Natural killer cell (primary cell): ENCODE measurements at regions not wholly inside any gene's neighbourhood (a gene's known extent, or its start where the extent isn't known, plus 50 kb on each side); places are given as distances from the start of the nearest gene placed in this dataset.

Experiments
- ATAC-seq, 3 donors: fragments of 150-1000 bp in 2 of 3; fragments of 200-7000 bp in 1 of 3; cut with Tn5 transposase; 1 replicate in 1 of 3; 2 replicates in 2 of 3; pipeline ENCODE4 v1.10.0; 2021; ENCODE audit warnings: mild to moderate bottlenecking in 2 of 3, moderate library complexity in 2 of 3
- DNase-seq, 2 donors: peaks; one replicate each; pipeline versions ENCODE4 v3.0.0 to v3.0.0-alpha.2; 2013 to 2021; ENCODE audit warnings: mixed read lengths in 1 of 2
- H3K27ac ChIP-seq: one replicate; pipeline ENCODE4 v1.5.1; 2013; ENCODE audit warnings: mild to moderate bottlenecking, low read length
- H3K27me3 ChIP-seq: one replicate; pipeline ENCODE4 v1.6.1; 2013; ENCODE audit warnings: low read length; ENCODE audit not compliant: control insufficient read depth, insufficient read depth
- H3K36me3 ChIP-seq: one replicate; pipeline ENCODE4 v1.6.1; 2013; ENCODE audit warnings: low read length; ENCODE audit not compliant: control insufficient read depth, insufficient read depth
- H3K4me1 ChIP-seq: one replicate; pipeline ENCODE4 v1.6.1; 2013; ENCODE audit warnings: low read length; ENCODE audit not compliant: control insufficient read depth, insufficient read depth
- H3K4me3 ChIP-seq: one replicate; pipeline ENCODE4 v1.5.1; 2013; ENCODE audit warnings: low read length
- H3K9me3 ChIP-seq: one replicate; pipeline ENCODE4 v1.6.1; 2013; ENCODE audit warnings: low read length; ENCODE audit not compliant: control insufficient read depth, insufficient read depth
- H3K27ac Mint-ChIP-seq, 2 donors: one replicate each; pipeline ENCODE4 v1.8.0; 2022; ENCODE audit warnings: mild to moderate bottlenecking in 2 of 2, mixed read lengths in 2 of 2, moderate library complexity in 1 of 2
- H3K27me3 Mint-ChIP-seq, 2 donors: one replicate each; pipeline ENCODE4 v1.8.0; 2022; ENCODE audit warnings: low read depth in 2 of 2, mixed read lengths in 2 of 2
- H3K36me3 Mint-ChIP-seq: one replicate; pipeline ENCODE4 v1.8.0; 2022; ENCODE audit warnings: mixed read lengths
- H3K4me1 Mint-ChIP-seq, 2 donors: one replicate each; pipeline ENCODE4 v1.8.0; 2022; ENCODE audit warnings: mixed read lengths in 2 of 2
- H3K4me3 Mint-ChIP-seq: one replicate; pipeline ENCODE4 v1.8.0; 2022; ENCODE audit warnings: mild to moderate bottlenecking, moderate library complexity, mixed read lengths
- H3K9me3 Mint-ChIP-seq, 2 donors: one replicate each; pipeline ENCODE4 v1.8.0; 2022; ENCODE audit warnings: mixed read lengths in 2 of 2
- WGBS: methylation state at CpG from one replicate; pipeline ENCODE4 v1.1.7; 2013; ENCODE audit warnings: missing lambda C conversion rate; ENCODE audit not compliant: insufficient coverage; 5-methylcytosine and 5-hydroxymethylcytosine counted together
- intact Hi-C: fragments of 100-400 bp; cut with micrococcal nuclease; formaldehyde crosslinking; loops from one replicate; pipeline ENCODE4 v1.14.2; 2022
- TF ChIP-seq, protein P1 (sequence below): fragments of 200-600 bp; IDR thresholded peaks from one replicate; pipeline ENCODE4 v1.8.0; 2022; ENCODE audit warnings: antibody characterized with exemption

DNA sequence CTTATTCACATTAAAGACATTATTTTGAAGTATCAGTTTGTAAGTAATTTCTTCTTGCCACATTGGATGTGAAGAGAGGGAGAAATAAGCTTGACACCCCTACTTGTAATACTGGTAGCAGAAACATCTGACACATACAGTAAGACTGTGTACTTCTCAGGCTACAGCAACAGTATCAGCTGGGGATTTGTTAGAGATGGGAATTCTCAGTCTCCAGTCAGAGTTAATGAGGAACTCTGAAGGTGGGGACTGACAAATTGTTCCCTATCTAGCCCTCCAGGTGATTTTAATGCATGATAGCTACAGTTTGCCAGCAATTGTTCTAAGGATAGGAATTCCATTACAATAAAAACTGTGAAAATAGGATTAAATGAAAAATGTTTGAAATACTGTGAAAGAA lies 524.8 kb downstream of the PRR16 start:
- intact Hi-C loops = no loop called here
- peaks cover 12 to 15% of the 10 kb centered on the region in 2 donors for H3K9me3 Mint-ChIP-seq
- no peaks in the 10 kb centered on the region for H3K27me3 Mint-ChIP-seq
- Histone ChIP-seq H3K36me3 (no peaks in the 10 kb centered on the region), H3K9me3 (no peaks in the 10 kb centered on the region), H3K27me3 (no peaks in the 10 kb centered on the region), H3K27ac (no peak overlapping the region), H3K4me1 (no peaks in the 10 kb centered on the region), H3K4me3 (no peak overlapping the region)
- TF ChIP-seq, protein P1, sequence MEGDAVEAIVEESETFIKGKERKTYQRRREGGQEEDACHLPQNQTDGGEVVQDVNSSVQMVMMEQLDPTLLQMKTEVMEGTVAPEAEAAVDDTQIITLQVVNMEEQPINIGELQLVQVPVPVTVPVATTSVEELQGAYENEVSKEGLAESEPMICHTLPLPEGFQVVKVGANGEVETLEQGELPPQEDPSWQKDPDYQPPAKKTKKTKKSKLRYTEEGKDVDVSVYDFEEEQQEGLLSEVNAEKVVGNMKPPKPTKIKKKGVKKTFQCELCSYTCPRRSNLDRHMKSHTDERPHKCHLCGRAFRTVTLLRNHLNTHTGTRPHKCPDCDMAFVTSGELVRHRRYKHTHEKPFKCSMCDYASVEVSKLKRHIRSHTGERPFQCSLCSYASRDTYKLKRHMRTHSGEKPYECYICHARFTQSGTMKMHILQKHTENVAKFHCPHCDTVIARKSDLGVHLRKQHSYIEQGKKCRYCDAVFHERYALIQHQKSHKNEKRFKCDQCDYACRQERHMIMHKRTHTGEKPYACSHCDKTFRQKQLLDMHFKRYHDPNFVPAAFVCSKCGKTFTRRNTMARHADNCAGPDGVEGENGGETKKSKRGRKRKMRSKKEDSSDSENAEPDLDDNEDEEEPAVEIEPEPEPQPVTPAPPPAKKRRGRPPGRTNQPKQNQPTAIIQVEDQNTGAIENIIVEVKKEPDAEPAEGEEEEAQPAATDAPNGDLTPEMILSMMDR = no peak
- no peaks in the 10 kb centered on the region for H3K36me3 Mint-ChIP-seq
- no peak overlapping the region for H3K4me3 Mint-ChIP-seq
- DNase-seq (no peak), ATAC-seq (no peak)
- no peak overlapping the region for H3K27ac Mint-ChIP-seq
- no peaks in the 10 kb centered on the region for H3K4me1 Mint-ChIP-seq

DNA sequence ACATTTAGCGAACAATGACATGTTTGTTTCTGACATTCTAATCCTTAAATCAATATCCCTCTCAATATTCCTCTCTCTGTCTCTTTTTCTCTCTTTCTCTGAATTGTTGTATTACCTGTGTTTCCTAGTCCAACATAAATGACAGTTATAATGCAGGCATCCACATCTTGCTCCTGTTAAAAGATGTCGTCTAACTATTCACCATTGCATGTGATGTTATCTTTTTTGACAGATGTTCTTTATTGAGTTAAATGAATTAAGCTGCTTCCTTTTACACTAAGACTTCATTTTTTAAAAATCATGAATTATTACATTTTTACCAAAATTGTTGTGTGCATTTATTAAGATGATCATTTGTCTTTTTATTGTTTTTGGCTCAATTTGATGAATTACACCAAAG lies 527.5 kb downstream of the PRR16 start:
- H3K36me3 Mint-ChIP-seq = no peaks in the 10 kb centered on the region
- H3K27ac ChIP-seq = no peak overlapping the region
- no peaks in the 10 kb centered on the region for H3K36me3 ChIP-seq
- WGBS = no CpG with 5 or more reads among the region's 2 CpGs
- no peak overlapping the region for H3K27ac Mint-ChIP-seq
- ATAC-seq (no peak), DNase-seq (no peak)
- no peak overlapping the region for H3K4me3 Mint-ChIP-seq
- no peaks in the 10 kb centered on the region for H3K27me3 Mint-ChIP-seq
- peaks cover 15 to 16% of the 10 kb centered on the region in 2 donors for H3K9me3 Mint-ChIP-seq
- H3K27me3 ChIP-seq = no peaks in the 10 kb centered on the region
- H3K4me1 ChIP-seq = no peaks in the 10 kb centered on the region
- no peaks in the 10 kb centered on the region for H3K9me3 ChIP-seq
- intact Hi-C loops = no loop called here
- TF ChIP-seq, protein P1 = no peak
- no peaks in the 10 kb centered on the region for H3K4me1 Mint-ChIP-seq
- H3K4me3 ChIP-seq = no peak overlapping the region

DNA sequence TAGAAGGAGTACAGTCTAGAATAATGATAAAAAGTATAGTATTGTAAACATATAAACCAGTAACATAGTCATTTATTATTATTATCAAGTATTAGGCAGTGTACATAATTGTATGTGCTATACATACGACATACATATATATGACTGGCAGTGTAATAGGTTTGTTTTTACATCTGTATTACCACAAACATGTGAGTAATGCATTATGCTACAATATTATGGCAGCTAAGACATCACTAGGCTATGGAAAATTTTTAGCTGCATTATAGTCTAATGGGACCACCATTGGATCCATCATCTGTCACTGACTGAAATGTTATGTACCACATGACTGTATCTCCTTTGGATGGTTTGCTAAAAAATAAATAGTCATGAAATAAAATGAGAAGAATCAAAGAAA lies 530.0 kb downstream of the PRR16 start:
- ATAC-seq = no peak
- Histone ChIP-seq H3K4me1 (no peaks in the 10 kb centered on the region), H3K27me3 (no peaks in the 10 kb centered on the region), H3K4me3 (no peak overlapping the region), H3K9me3 (no peaks in the 10 kb centered on the region), H3K27ac (no peak overlapping the region), H3K36me3 (no peaks in the 10 kb centered on the region)
- Mint-ChIP-seq H3K4me1 (no peaks in the 10 kb centered on the region), H3K36me3 (no peaks in the 10 kb centered on the region), H3K4me3 (no peak overlapping the region), H3K27me3 (no peaks in the 10 kb centered on the region), H3K27ac (no peak overlapping the region), H3K9me3 (peaks cover 13 to 24% of the 10 kb centered on the region in 2 donors)
- intact Hi-C loops = no loop called here
- no peak for DNase-seq
- WGBS = no CpG with 5 or more reads among the region's 1 CpG
- TF ChIP-seq, protein P1 = no peak

DNA sequence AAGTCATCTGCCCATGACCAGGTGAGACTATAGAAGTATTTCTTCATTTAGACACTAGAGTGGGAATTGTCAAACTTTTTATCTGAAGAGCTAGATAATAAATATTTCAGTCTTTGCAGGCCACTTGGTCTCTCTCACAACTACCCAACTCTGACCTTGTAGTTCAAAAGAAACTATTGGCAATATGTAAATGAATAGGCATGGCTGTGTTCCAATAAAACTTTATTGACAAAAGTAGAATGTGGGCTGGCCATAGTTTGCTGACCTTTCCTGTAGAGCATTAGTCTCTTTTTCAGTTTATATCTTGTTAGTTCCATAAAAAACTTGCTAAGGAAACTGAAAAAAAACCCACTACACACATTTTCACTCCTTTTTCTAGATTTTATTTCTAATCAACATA lies 535.5 kb downstream of the PRR16 start:
- TF ChIP-seq, protein P1 = no peak
- Histone ChIP-seq H3K4me1 (no peaks in the 10 kb centered on the region), H3K27me3 (no peaks in the 10 kb centered on the region), H3K36me3 (no peaks in the 10 kb centered on the region), H3K27ac (no peak overlapping the region), H3K4me3 (no peak overlapping the region), H3K9me3 (no peaks in the 10 kb centered on the region)
- Mint-ChIP-seq H3K27ac (no peak overlapping the region), H3K4me1 (no peaks in the 10 kb centered on the region), H3K36me3 (no peaks in the 10 kb centered on the region), H3K9me3 (peaks cover 5 to 16% of the 10 kb centered on the region in 2 donors), H3K27me3 (no peaks in the 10 kb centered on the region), H3K4me3 (no peak overlapping the region)
- DNase-seq = no peak
- no peak for ATAC-seq
- intact Hi-C loops = no loop called here
